ENCODE measurements at regions not wholly inside any gene's neighbourhood (a gene's known extent, or its start where the extent isn't known, plus 50 kb on each side); places are given as distances from the start of the nearest gene placed in this dataset.

- no peak for TF ChIP-seq CTCF (IDR thresholded peaks at IDR 0.05)
Observed at GRCh38 chr2:83365476-83365875, 1093.6 kb downstream of the SUCLG1 start.

DNA sequence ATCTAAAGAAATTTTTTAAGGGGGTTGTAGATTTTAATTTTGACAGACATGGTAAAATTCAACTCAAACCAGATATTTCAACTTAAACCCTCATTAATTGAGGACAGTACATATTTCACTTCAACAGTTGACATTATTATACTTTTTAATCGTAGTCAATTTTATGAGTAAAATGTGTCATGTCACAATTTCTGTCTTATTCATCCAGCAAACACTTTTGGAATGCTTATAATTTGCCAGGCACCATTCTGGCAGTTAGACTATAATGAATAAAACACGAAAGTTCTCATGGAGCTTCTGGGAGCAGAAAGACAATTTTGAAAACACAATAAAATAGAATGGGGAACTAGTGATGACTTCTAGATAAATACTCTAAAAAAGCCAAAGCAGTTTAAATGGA lies 1094.8 kb downstream of the SUCLG1 start:
- no peak for TF ChIP-seq CTCF (IDR thresholded peaks at IDR 0.05)

- TF ChIP-seq CTCF (IDR thresholded peaks at IDR 0.05), result no peak
Observed at GRCh38 chr2:83359336-83359735, 1099.7 kb downstream of the SUCLG1 start.

DNA sequence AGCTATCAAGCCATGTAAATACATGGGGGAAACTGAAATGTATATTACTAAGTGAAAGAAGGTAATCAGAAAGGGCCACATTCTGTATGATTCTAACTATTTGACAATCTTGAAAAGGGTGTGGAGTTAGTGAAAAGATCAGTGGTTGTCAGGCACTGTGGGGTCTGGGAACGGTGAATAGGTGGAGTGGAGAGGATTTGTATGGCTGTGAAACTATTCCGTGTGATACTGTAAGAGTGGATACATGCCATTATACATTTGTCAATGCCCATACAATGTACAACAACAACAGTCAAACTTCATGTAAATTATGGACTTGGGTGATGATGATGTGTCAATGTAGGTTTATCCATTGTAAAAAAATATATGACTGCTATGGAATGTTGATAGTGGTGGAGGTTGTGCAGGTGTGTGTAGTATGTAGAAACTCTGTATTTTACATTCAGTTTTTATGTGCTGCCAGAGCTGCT lies 1116.2 kb downstream of the SUCLG1 start:
- no peak for TF ChIP-seq CTCF (IDR thresholded peaks at IDR 0.05)

DNA sequence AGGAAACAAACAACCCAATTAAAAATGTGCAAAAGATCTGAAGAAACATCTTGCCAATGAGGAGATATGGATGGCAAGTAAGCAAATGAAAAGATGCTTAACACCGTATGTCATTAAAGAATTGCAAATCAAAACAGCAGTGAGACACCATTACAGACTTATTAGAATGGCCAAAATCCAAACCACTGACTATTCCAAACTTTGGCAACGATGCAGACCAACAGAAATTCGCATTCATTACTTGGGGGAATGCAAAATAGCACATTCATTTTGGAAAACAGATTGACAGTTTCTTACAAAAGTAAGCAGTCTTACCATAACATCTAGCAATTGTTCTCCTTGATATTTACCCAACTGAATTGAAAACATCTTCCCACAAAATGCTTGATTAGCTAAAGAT lies 1118.7 kb downstream of the SUCLG1 start:
- no peak for TF ChIP-seq CTCF (IDR thresholded peaks at IDR 0.05)

- TF ChIP-seq CTCF (IDR thresholded peaks at IDR 0.05), result no peak
Observed at GRCh38 chr2:83331810-83332209, 1127.3 kb downstream of the SUCLG1 start.

- TF ChIP-seq CTCF (IDR thresholded peaks at IDR 0.05), result no peak
Observed at GRCh38 chr2:83323038-83323437, 1136.0 kb downstream of the SUCLG1 start.

GRCh38 chr2:83320053-83320452 lies 1139.0 kb downstream of the SUCLG1 start:
- no peak for TF ChIP-seq CTCF (IDR thresholded peaks at IDR 0.05)
